GM12865 (cell line): ENCODE measurements at regions not wholly inside any gene's neighbourhood (a gene's known extent, or its start where the extent isn't known, plus 50 kb on each side); places are given as distances from the start of the nearest gene placed in this dataset.

Experiments
- DNase-seq: peaks from one replicate; pipeline ENCODE4 v3.0.0; 2010; ENCODE audit warnings: low read depth
- H3K4me3 ChIP-seq: 2 replicates; pipeline ENCODE4 v1.5.1; 2011; ENCODE audit warnings: mild to moderate bottlenecking, low read depth, low read length, control low read depth
- TF ChIP-seq, protein P1 (sequence below): IDR thresholded peaks from 2 replicates; pipeline ENCODE4 v1.5.1; 2011; ENCODE audit warnings: low read length, control low read depth, low read depth, inconsistent platforms; ENCODE audit not compliant: insufficient read depth; ENCODE audit errors: missing control alignments

DNA sequence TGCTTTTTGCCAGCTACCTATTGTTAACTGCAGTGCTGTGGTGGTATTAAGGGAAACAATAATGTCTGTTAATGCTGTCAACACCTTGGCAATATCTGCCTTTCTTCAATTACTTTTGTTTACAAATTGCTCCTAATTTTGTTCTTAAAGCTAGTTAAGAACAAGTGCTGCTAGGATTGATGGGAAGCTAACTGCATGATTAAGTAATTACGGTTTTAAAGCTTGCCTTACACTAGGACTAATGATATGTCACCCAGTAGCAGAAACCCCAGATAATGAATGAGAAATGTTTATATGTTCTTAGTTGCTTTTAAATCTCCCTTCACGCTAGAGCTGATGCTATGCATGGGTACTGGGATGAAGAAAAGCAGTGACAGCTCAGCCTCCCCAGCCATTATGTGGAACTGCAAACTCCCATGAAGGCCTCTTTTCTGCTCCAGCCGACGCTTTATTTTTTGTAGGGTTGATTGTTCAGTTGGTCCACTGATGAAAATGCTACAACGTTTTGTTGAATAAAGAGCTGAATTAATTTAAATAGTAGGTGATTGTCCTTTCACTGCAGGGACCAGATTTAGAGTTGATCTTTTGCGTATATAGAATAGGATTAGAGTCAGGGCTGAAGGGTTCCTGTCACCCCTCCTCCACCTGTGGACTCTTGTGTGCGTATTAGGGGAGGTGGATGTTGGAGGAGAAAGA is 610.5 kb downstream of the TFAP2B start:
- TF ChIP-seq, protein P1, sequence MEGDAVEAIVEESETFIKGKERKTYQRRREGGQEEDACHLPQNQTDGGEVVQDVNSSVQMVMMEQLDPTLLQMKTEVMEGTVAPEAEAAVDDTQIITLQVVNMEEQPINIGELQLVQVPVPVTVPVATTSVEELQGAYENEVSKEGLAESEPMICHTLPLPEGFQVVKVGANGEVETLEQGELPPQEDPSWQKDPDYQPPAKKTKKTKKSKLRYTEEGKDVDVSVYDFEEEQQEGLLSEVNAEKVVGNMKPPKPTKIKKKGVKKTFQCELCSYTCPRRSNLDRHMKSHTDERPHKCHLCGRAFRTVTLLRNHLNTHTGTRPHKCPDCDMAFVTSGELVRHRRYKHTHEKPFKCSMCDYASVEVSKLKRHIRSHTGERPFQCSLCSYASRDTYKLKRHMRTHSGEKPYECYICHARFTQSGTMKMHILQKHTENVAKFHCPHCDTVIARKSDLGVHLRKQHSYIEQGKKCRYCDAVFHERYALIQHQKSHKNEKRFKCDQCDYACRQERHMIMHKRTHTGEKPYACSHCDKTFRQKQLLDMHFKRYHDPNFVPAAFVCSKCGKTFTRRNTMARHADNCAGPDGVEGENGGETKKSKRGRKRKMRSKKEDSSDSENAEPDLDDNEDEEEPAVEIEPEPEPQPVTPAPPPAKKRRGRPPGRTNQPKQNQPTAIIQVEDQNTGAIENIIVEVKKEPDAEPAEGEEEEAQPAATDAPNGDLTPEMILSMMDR: no peak
- no peak for DNase-seq
- H3K4me3 ChIP-seq: no peak overlapping the region

DNA sequence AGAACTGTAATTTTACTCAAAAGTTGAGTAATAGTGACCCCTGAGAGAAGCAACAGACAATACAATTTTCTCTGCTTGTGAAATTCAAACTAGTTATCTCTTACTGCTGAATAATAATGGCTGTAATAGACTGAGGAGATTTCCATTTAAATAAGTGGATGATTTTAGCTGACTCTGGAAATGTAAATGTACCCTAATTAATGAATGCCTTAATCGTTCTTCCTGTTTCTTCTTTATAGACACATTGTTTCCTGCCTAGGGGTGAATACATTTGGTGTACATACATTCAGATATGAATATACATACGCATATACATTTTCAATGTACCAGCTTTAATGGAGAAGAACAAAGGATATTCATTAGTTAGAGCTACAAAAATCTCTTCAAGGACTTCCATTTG is 611.9 kb downstream of the TFAP2B start:
- TF ChIP-seq, protein P1: no peak
- no peak overlapping the region for H3K4me3 ChIP-seq
- no peak for DNase-seq

DNA sequence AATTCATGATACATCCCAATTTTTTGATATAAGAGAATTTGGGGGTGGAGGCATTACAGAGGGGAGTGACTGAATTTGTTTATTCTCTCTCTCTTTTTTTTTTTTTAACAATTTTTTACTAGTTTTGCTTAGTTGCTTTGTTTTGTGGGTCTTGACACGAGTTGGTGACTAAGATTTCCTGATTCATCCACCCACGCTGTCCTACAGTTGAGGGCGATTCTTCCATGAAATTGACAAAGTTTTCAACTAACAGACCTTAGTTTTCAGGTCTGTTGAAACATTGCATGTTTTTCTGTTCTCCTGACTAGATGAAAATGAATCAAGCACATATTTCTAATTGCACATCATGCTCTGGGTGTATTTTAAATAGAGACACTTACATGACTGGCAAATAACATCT is 613.8 kb downstream of the TFAP2B start:
- TF ChIP-seq, protein P1: no peak

DNA sequence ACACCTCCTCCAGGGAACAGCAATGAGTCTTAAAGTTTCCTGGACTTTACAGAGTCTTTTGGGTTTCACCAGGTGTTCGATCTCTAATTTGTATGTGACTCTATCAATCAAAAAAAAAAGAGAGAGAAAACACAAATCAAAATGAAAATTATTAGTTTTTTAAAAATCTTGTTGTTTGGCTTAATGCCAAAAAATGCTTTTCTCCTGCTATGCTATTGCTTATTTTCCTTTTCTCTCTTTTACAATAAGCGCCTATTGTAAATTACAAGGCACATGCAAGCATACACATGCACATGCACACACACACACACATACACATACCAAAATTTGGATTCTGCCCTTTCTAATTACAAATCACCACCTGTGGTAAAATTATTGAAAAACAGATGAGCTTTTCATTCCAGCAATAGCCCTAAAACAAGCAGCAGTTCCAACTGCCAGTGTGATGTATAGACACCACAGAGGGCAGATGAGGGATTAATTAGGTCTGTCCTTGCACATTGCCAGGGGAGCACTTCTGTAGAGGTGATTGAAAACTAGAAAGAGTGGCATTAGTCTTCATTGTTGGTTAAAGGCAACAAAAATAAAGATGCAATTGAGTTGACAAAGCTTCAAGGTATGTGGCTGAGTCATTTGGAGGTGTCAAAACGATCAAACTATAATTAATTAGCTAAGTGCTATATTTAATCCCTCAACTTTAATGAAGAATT is 631.7 kb downstream of the TFAP2B start:
- TF ChIP-seq, protein P1: no peak
- no peak overlapping the region for H3K4me3 ChIP-seq
- no peak for DNase-seq

More for the DNA sequence above, 613.8 kb downstream of the TFAP2B start:
- H3K4me3 ChIP-seq: no peak overlapping the region
- no peak for DNase-seq

DNA sequence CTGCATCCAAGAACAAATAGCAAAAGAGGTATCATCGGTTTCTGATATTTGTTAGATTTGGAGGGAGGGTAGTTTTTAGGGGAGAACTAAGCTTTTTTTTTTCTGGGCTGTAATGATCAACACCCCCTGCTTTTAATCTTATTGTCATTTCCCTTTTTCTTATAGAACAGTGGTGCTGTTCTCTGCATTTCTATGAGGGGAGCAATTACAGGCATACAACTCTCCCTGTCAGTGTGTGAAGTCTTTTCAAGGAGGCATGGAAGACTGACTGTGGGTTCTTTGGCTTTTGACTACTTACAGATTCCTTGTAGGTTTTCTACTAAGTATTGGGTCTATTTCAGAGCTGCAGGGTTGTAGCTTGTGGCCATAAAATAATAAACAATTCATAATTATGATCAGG is 632.3 kb downstream of the TFAP2B start:
- TF ChIP-seq, protein P1: no peak
- DNase-seq: no peak
- H3K4me3 ChIP-seq: no peak overlapping the region

DNA sequence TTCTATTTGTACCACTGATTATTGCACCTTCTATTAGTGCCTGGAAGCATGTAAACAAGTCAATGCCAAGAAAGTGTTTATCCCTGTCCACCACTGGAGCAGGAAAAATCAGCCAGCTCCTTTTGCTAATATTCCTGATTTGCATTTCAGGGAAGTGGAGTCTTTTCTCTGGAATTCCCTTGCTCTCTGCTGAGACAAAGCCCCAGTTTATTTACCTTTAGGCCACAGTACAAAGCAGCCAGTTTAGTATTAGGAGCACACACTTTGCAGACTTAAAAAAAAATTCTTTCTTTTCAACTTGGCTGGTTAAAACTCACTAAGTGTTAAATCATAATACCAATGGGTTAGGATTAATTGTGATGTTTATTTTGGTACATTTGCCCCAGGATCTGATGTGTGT is 631.1 kb downstream of the PKHD1 start:
- TF ChIP-seq, protein P1: no peak
- H3K4me3 ChIP-seq: no peak overlapping the region
- DNase-seq: no peak
